ENCODE measurements at regions not wholly inside any gene's neighbourhood (a gene's known extent, or its start where the extent isn't known, plus 50 kb on each side); places are given as distances from the start of the nearest gene placed in this dataset.

GRCh38 chr10:121113385-121113696, 262.2 kb downstream of the WDR11 start:
- TF ChIP-seq CTCF (IDR thresholded peaks at IDR 0.05; ENCODE audit: borderline replicate concordance, insufficient read depth, low read depth, low read length) = no peak

GRCh38 chr10:121113911-121114310, 262.7 kb downstream of the WDR11 start:
- TF ChIP-seq CTCF (IDR thresholded peaks at IDR 0.05; ENCODE audit: borderline replicate concordance, insufficient read depth, low read depth, low read length) = no peak
- H3K4me3 ChIP-seq (ENCODE audit: low read depth, low read length) = no peak overlapping the region

More at GRCh38 chr10:121113385-121113696, 262.2 kb downstream of the WDR11 start:
- H3K4me3 ChIP-seq (ENCODE audit: low read depth, low read length) = no peak overlapping the region

DNA sequence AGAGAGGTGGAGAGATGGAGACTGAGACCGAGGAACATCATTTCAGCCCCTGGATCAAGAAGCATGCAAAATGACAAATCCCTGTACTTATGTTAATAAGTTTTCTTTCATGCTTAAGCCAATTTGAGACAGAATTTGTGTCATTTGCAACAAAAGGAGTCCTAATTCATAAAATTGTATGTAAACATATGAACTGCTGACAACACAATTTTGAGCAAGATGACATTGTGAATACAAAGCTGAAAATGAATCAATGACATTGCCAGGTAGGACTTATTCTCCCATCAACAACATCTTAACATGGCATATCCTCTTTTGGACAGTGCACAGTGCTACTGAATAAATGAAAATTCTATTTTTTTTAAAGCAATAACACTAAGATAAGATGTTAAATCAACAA, 264.0 kb downstream of the WDR11 start:
- H3K4me3 ChIP-seq (ENCODE audit: low read depth, low read length) = no peak overlapping the region
- TF ChIP-seq CTCF (IDR thresholded peaks at IDR 0.05; ENCODE audit: borderline replicate concordance, insufficient read depth, low read depth, low read length) = no peak

GRCh38 chr10:121121462-121121861, 270.3 kb downstream of the WDR11 start:
- H3K4me3 ChIP-seq (ENCODE audit: low read depth, low read length) = no peak overlapping the region
- no peak for TF ChIP-seq CTCF (IDR thresholded peaks at IDR 0.05; ENCODE audit: borderline replicate concordance, insufficient read depth, low read depth, low read length)

GRCh38 chr10:121127151-121127906, 276.2 kb downstream of the WDR11 start:
- TF ChIP-seq CTCF (IDR thresholded peaks at IDR 0.05; ENCODE audit: borderline replicate concordance, insufficient read depth, low read depth, low read length) = no peak
- H3K4me3 ChIP-seq (ENCODE audit: low read depth, low read length) = no peak overlapping the region

GRCh38 chr10:121128164-121128563, 277.0 kb downstream of the WDR11 start:
- H3K4me3 ChIP-seq (ENCODE audit: low read depth, low read length) = no peak overlapping the region
- TF ChIP-seq CTCF (IDR thresholded peaks at IDR 0.05; ENCODE audit: borderline replicate concordance, insufficient read depth, low read depth, low read length) = no peak

GRCh38 chr10:121129266-121129665, 278.1 kb downstream of the WDR11 start:
- no peak overlapping the region for H3K4me3 ChIP-seq (ENCODE audit: low read depth, low read length)
- no peak for TF ChIP-seq CTCF (IDR thresholded peaks at IDR 0.05; ENCODE audit: borderline replicate concordance, insufficient read depth, low read depth, low read length)
